Endothelial cell (in vitro differentiated cells): ENCODE measurements at regions not wholly inside any gene's neighbourhood (a gene's known extent, or its start where the extent isn't known, plus 50 kb on each side); places are given as distances from the start of the nearest gene placed in this dataset.

Experiments
- DNase-seq: peaks from one replicate; pipeline ENCODE4 v3.0.0; 2021; ENCODE audit warnings: low spot score
- H3K27ac Mint-ChIP-seq: one replicate; pipeline ENCODE4 v1.8.0; 2021; ENCODE audit warnings: mixed read lengths, inconsistent platforms; ENCODE audit not compliant: unreplicated experiment
- H3K27me3 Mint-ChIP-seq: one replicate; pipeline ENCODE4 v1.8.0; 2021; ENCODE audit warnings: mild to moderate bottlenecking, moderate library complexity, mixed read lengths, inconsistent platforms; ENCODE audit not compliant: unreplicated experiment
- H3K36me3 Mint-ChIP-seq: one replicate; pipeline ENCODE4 v1.8.0; 2021; ENCODE audit warnings: mild to moderate bottlenecking, low read depth, mixed read lengths, inconsistent platforms; ENCODE audit not compliant: unreplicated experiment
- H3K4me1 Mint-ChIP-seq: one replicate; pipeline ENCODE4 v1.8.0; 2021; ENCODE audit warnings: mild to moderate bottlenecking, mixed read lengths, inconsistent platforms; ENCODE audit not compliant: unreplicated experiment
- H3K4me3 Mint-ChIP-seq: one replicate; pipeline ENCODE4 v1.8.0; 2021; ENCODE audit warnings: mild to moderate bottlenecking, mixed read lengths, inconsistent platforms; ENCODE audit not compliant: unreplicated experiment
- H3K9me3 Mint-ChIP-seq: one replicate; pipeline ENCODE4 v1.8.0; 2021; ENCODE audit warnings: mixed read lengths, inconsistent platforms; ENCODE audit not compliant: unreplicated experiment
- CTCF ChIP-seq: fragments of 200-600 bp; sonication (generic); IDR thresholded peaks from one replicate; pipeline ENCODE4 v1.5.0; 2021; ENCODE audit warnings: antibody characterized with exemption; ENCODE audit not compliant: unreplicated experiment

- DNase-seq = no peak
- Mint-ChIP-seq H3K27me3 (peaks cover 3% of the 10 kb centered on the region), H3K4me3 (no peak overlapping the region), H3K9me3 (no peaks in the 10 kb centered on the region), H3K36me3 (no peaks in the 10 kb centered on the region), H3K27ac (no peak overlapping the region), H3K4me1 (no peaks in the 10 kb centered on the region)
- TF ChIP-seq CTCF = no peak
Measured at GRCh38 chr5:124918618-124919017, 172.2 kb upstream of the ZNF608 start.

- no peak overlapping the region for H3K4me3 Mint-ChIP-seq
- no peak overlapping the region for H3K27ac Mint-ChIP-seq
- no peak for DNase-seq
- no peaks in the 10 kb centered on the region for H3K4me1 Mint-ChIP-seq
- no peaks in the 10 kb centered on the region for H3K36me3 Mint-ChIP-seq
- H3K27me3 Mint-ChIP-seq = peaks cover 3% of the 10 kb centered on the region
- TF ChIP-seq CTCF = no peak
- no peaks in the 10 kb centered on the region for H3K9me3 Mint-ChIP-seq
Measured at GRCh38 chr5:124919076-124919475, 172.6 kb upstream of the ZNF608 start.

DNA sequence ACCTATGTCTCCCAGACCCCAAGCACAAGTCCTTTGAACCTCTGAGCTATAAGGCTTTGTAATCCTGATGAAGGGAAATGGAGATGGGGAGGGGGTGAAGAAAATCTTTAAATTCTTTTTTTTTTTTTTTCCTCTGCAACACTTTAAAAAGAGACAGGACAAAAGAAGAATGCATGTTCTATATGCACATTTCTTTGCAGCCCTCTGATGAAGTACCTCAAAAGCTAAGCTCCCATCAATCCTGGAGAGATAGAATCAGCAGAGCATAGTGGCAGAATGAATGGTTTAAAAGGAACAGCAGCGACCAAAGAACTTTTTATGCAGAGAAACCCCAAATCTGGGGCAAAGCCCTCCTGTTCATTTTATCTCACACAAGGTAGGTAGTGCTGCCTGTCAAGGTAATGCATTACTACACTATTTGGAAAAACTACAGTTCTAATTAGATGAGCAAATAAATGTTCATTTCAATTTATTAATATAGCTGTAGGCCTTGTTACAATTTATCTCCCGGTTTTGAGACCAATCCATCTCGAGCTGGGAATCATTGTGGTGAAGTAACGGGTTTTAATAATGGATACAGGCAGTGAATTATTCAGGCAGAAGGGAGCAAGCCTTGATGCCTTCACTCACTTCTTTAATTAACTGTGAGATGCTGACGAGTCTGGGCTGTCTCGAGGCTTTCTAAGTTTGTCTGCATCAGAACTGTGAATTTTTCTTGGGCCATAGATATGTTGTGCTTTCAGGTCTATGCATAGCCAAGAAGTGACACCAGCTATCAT is 173.5 kb upstream of the ZNF608 start:
- H3K36me3 Mint-ChIP-seq = no peaks in the 10 kb centered on the region
- no peaks in the 10 kb centered on the region for H3K4me1 Mint-ChIP-seq
- no peaks in the 10 kb centered on the region for H3K9me3 Mint-ChIP-seq
- no peak overlapping the region for H3K4me3 Mint-ChIP-seq
- H3K27ac Mint-ChIP-seq = no peak overlapping the region
- DNase-seq = no peak
- H3K27me3 Mint-ChIP-seq = peaks cover 3% of the 10 kb centered on the region
- TF ChIP-seq CTCF = no peak

DNA sequence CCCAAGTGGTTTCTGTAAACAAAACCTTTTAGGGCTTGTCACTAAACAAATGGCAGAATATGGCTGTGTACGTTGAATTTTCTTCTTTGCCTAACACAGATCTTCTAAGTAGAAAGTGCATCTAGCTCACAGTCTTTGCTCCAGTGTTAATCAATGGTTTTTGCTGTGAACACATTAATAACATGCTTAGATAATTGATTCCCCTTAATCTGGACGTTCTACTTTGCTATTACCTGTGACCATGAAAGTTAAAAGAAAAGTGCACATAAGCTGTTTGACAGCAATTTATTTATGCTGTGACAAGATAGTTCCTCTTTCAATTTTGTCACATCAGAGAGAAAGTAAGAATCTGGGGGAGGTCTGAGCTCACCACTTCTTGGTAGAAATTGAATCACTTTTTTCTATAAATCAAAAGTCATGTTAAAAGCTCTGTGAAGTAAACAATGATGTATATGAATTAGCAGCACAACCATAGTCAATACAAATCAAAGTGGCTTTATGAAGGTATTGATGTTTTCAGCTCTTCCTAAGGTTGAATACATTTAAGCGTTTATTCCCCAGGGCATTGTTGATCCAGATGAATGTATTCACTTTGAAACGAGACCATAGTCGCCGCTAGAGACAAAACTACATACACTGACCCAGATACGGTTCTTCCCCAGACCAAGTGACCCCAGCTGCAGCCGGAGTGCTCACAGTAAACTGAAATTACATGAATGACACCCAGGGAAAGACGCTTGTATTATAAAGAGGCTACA is 174.6 kb upstream of the ZNF608 start:
- DNase-seq = no peak
- no peak for TF ChIP-seq CTCF
- H3K4me3 Mint-ChIP-seq = no peak overlapping the region
- H3K4me1 Mint-ChIP-seq = no peaks in the 10 kb centered on the region
- H3K9me3 Mint-ChIP-seq = no peaks in the 10 kb centered on the region
- no peak overlapping the region for H3K27ac Mint-ChIP-seq
- no peaks in the 10 kb centered on the region for H3K36me3 Mint-ChIP-seq
- peaks cover 2% of the 10 kb centered on the region for H3K27me3 Mint-ChIP-seq

- DNase-seq = no peak
- Mint-ChIP-seq H3K4me1 (no peaks in the 10 kb centered on the region), H3K27me3 (no peaks in the 10 kb centered on the region), H3K36me3 (no peaks in the 10 kb centered on the region), H3K27ac (no peak overlapping the region), H3K9me3 (no peaks in the 10 kb centered on the region), H3K4me3 (no peak overlapping the region)
- TF ChIP-seq CTCF = no peak
Measured at GRCh38 chr5:124921694-124922093, 175.3 kb upstream of the ZNF608 start.
